Esophagus muscularis mucosa (tissue), 4 donors: ENCODE measurements at regions not wholly inside any gene's neighbourhood (a gene's known extent, or its start where the extent isn't known, plus 50 kb on each side); places are given as distances from the start of the nearest gene placed in this dataset.

ENCODE experiments used
- EP300 ChIP-seq: sonication (generic); formaldehyde crosslinking; IDR thresholded peaks from one replicate; pipeline ENCODE4 v1.6.1; 2017; ENCODE audit warnings: antibody characterized with exemption
- POLR2A ChIP-seq: fragments of 450-650 bp; IDR thresholded peaks from one replicate; pipeline ENCODE4 v1.6.1; 2017; ENCODE audit warnings: antibody characterized with exemption, moderate library complexity, mild to moderate bottlenecking, low read depth
- TF ChIP-seq, protein P1 (sequence below), 3 experiments: fragments of 200-600 bp in 2 of 3; fragments of 450-650 bp in 1 of 3; sonication (generic) in 2 of 3; IDR thresholded peaks; one replicate each; pipeline ENCODE4 v1.5.1; 2017 to 2019; ENCODE audit warnings: antibody characterized with exemption in 3 of 3, mild to moderate bottlenecking in 2 of 3, moderate library complexity in 1 of 3

DNA sequence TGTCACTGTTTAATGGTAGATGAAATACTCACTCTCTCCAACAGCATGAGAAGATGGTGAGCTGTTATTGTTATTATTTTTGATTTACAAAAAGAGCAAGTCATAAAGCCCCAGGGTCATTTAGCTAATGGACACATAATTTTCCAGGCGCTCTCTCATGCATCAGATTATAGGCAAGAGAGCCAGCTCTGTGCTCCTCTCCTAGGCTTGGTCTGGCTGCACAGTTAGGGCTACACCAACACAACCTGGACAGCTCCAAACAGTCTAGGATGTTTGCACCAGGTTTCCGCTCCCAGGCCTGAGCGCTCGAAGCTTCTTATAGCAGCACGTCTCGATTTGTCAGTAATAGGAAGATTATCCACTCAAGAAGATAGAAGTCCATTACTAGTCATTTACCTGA is 123.7 kb downstream of the FAM43A start:
- TF ChIP-seq, protein P1, sequence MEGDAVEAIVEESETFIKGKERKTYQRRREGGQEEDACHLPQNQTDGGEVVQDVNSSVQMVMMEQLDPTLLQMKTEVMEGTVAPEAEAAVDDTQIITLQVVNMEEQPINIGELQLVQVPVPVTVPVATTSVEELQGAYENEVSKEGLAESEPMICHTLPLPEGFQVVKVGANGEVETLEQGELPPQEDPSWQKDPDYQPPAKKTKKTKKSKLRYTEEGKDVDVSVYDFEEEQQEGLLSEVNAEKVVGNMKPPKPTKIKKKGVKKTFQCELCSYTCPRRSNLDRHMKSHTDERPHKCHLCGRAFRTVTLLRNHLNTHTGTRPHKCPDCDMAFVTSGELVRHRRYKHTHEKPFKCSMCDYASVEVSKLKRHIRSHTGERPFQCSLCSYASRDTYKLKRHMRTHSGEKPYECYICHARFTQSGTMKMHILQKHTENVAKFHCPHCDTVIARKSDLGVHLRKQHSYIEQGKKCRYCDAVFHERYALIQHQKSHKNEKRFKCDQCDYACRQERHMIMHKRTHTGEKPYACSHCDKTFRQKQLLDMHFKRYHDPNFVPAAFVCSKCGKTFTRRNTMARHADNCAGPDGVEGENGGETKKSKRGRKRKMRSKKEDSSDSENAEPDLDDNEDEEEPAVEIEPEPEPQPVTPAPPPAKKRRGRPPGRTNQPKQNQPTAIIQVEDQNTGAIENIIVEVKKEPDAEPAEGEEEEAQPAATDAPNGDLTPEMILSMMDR (IDR thresholded peaks at IDR 0.05) = no peak
- TF ChIP-seq EP300 (no peak), POLR2A (no peak)
